ENCODE measurements at regions not wholly inside any gene's neighbourhood (a gene's known extent, or its start where the extent isn't known, plus 50 kb on each side); places are given as distances from the start of the nearest gene placed in this dataset.

DNA sequence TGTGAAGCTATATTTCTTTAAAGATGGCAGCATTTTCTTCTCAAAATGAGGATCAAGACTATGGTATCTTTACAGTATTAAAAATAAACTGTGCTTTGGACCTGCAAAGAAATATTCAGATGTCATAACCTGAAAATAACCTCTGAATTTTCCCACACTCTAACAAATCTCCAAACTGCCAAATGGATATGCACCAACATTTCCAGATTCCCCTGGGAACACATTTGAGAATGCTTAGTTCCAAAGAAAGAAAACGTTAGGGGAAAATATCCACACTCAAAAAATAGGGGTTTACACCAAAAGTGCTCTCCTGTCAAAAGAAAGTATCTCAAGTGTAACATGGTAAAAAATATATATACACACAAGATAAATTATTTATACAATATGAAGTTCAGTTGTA lies 69.1 kb upstream of the ARHGAP29 start:
- no peaks in the 10 kb centered on the region for H3K9me3 ChIP-seq
- no peak overlapping the region for H3K4me3 ChIP-seq
- intact Hi-C loops (cut with DNase I), result no loop called here
- no peak overlapping the region for H3K27ac ChIP-seq
- H3K9ac ChIP-seq (ENCODE audit: low read depth in 2 of 2, low read length in 2 of 2), result no peak overlapping the region
- H3K27me3 ChIP-seq, result no peaks in the 10 kb centered on the region
- H3K4me1 ChIP-seq, result no peaks in the 10 kb centered on the region
- no peak for TF ChIP-seq CTCF (IDR thresholded peaks at IDR 0.05)
- no peak for DNase-seq
- no peaks in the 10 kb centered on the region for H3K36me3 ChIP-seq

DNA sequence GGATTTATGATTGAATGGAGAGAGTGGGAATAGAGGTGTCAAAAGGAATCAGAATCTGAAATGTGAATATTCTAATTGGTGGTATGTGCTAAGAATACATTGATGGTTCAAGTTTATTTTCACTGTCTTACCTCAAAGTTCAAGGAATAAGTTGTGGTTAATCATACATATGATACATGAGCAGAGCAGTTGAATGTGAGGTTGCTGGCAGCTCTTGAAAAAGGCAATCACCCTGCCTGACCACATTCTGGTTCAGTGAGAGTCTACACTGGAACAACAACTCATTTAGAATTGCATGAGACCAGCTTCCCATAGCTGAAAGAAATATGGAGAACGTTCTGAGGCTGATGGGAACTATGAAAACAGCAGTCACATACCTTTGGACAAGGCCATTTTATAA lies 68.3 kb upstream of the ARHGAP29 start:
- H3K4me3 ChIP-seq, result no peak overlapping the region
- intact Hi-C loops (cut with DNase I), result no loop called here
- DNase-seq, result no peak
- no peaks in the 10 kb centered on the region for H3K36me3 ChIP-seq
- no peaks in the 10 kb centered on the region for H3K4me1 ChIP-seq
- no peaks in the 10 kb centered on the region for H3K27me3 ChIP-seq
- H3K9me3 ChIP-seq, result no peaks in the 10 kb centered on the region
- no peak overlapping the region for H3K27ac ChIP-seq
- no peak for TF ChIP-seq CTCF (IDR thresholded peaks at IDR 0.05)
- H3K9ac ChIP-seq (ENCODE audit: low read depth in 2 of 2, low read length in 2 of 2), result no peak overlapping the region

DNA sequence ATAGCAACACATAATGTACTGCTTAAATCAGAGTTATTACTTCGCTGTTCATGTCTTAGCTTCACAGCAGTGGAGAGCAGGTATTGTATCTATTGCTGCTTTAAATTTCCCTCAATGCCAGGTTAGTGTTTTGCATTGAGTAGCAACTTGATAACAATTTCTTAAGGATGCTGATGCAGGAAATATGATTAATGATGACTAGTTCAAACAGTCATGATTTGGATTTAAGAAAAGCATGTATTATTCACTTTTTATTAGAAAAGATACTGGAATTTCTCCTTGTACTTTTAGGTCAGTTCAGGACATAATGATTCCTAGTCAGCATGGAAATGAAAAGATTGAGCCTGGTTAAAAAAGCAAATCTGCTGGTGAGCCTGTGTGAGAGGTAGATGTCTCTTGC lies 67.2 kb upstream of the ARHGAP29 start:
- Histone ChIP-seq H3K4me3 (no peak overlapping the region), H3K9me3 (no peaks in the 10 kb centered on the region), H3K4me1 (no peaks in the 10 kb centered on the region), H3K27ac (no peak overlapping the region), H3K9ac (ENCODE audit: low read depth in 2 of 2, low read length in 2 of 2) (no peak overlapping the region), H3K27me3 (no peaks in the 10 kb centered on the region), H3K36me3 (no peaks in the 10 kb centered on the region)
- no peak for TF ChIP-seq CTCF (IDR thresholded peaks at IDR 0.05)
- intact Hi-C loops (cut with DNase I), result no loop called here
- DNase-seq, result no peak

DNA sequence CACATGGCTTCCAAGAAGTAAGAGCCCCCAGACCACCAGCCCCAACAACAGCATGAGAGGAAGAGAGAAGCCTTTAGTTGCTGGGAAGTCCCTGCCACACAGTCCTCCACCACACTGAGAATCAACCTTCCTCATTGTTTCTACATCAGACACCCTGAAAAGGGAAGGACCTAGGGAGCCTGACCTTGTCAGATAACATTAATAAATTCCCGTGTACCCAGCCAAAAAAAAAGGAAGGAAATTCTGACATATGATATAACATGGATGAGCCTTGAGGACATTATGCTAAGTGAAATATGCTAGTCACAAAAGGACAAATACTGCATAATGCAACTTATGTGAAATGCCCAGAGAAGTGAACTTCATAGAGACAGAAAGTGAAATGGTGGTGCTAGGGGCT lies 65.6 kb upstream of the ARHGAP29 start:
- Histone ChIP-seq H3K27me3 (no peaks in the 10 kb centered on the region), H3K4me1 (no peaks in the 10 kb centered on the region), H3K4me3 (no peak overlapping the region), H3K9me3 (no peaks in the 10 kb centered on the region), H3K9ac (ENCODE audit: low read depth in 2 of 2, low read length in 2 of 2) (no peak overlapping the region), H3K27ac (no peak overlapping the region), H3K36me3 (no peaks in the 10 kb centered on the region)
- TF ChIP-seq CTCF (IDR thresholded peaks at IDR 0.05), result no peak
- DNase-seq, result no peak
- intact Hi-C loops (cut with DNase I), result no loop called here

GRCh38 chr1:94302497-94302896 lies 65.1 kb upstream of the ARHGAP29 start:
- DNase-seq, result no peak
- no peaks in the 10 kb centered on the region for H3K27me3 ChIP-seq
- H3K9me3 ChIP-seq, result no peaks in the 10 kb centered on the region
- no peak overlapping the region for H3K27ac ChIP-seq
- H3K4me3 ChIP-seq, result no peak overlapping the region
- no peaks in the 10 kb centered on the region for H3K36me3 ChIP-seq
- no peak overlapping the region for H3K9ac ChIP-seq (ENCODE audit: low read depth in 2 of 2, low read length in 2 of 2)
- intact Hi-C loops (cut with DNase I), result no loop called here
- no peak for TF ChIP-seq CTCF (IDR thresholded peaks at IDR 0.05)
- no peaks in the 10 kb centered on the region for H3K4me1 ChIP-seq

DNA sequence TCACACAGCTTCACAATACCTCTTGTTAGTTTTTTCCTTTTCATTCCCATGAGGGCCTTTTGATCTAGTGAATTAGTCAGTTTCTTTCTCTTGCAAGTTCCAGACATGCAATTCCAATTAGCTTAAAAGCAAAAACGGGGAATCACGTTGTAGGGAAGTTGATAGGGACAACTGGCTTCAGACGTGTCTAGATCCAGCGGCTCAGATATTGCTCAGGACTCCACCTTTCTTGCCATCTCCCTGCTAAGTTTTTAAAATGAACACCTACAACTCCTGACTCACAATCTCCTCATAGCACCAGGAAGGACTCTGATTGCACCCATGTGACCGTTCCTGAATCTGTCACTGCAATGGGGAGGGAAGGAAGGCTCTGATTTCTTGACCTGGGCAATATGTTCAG lies 63.8 kb upstream of the ARHGAP29 start:
- Histone ChIP-seq H3K27me3 (no peaks in the 10 kb centered on the region), H3K4me3 (no peak overlapping the region), H3K9ac (ENCODE audit: low read depth in 2 of 2, low read length in 2 of 2) (no peak overlapping the region), H3K9me3 (no peaks in the 10 kb centered on the region), H3K4me1 (no peaks in the 10 kb centered on the region), H3K36me3 (no peaks in the 10 kb centered on the region), H3K27ac (no peak overlapping the region)
- intact Hi-C loops (cut with DNase I), result no loop called here
- TF ChIP-seq CTCF (IDR thresholded peaks at IDR 0.05), result no peak
- DNase-seq, result no peak
